Activated CD8-positive, alpha-beta memory T cell treated with anti-CD3 and anti-CD28 coated beads, Interleukin-2, amount 50 U/mL, for 4 hours (primary cell): ENCODE measurements at regions not wholly inside any gene's neighbourhood (a gene's known extent, or its start where the extent isn't known, plus 50 kb on each side); places are given as distances from the start of the nearest gene placed in this dataset.

Source experiments
- DNase-seq: peaks from one replicate; pipeline ENCODE4 v3.0.0-alpha.2; 2020

DNA sequence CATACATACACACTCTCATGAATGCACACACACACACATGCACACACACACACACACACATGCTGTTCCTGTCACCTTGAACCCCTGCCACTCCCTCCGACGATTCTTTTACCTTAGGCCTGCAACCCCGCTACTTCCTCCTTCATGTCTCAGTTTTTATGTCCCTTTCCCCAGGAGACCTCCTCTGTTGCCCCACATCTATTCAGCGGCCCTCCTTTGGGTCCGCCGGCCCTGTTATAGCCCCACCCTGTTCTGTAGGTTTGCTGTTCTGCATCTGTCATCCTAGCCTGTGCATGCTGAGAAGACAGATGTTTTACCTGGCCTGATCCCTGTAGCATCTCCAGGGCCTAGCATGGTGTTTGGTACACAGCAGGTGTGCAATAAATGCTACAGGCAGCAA, 161.6 kb upstream of the PCBD1 start:
- no peak for DNase-seq

DNA sequence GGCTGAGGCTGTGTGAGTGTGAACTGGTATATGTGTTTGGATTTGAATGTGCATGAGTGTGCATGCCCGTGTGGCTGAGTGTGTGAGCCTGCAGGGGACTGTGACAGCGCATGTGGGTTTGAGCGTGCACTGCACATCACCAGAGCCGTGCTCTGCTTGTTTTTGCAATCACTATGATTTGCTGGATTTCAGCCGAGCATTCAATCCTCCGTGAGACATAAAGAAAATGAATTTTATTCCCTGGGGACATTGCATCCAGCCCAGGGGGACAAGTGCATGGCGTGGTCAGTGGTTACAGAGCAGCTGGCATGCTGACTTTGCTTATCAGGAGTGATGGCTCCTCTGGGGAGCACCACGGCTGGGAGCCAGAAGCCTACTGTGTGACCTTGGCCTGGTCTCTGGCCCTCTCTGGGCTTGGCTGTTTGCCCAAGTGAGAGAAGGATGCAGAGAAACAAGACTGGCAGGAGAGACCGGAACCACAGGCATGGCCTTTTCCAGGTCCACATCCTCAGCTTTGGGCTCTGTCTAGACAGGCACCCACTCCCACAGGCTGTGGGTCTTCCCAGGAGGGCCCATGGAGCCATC, 160.2 kb upstream of the UNC5B start:
- no peak for DNase-seq

DNA sequence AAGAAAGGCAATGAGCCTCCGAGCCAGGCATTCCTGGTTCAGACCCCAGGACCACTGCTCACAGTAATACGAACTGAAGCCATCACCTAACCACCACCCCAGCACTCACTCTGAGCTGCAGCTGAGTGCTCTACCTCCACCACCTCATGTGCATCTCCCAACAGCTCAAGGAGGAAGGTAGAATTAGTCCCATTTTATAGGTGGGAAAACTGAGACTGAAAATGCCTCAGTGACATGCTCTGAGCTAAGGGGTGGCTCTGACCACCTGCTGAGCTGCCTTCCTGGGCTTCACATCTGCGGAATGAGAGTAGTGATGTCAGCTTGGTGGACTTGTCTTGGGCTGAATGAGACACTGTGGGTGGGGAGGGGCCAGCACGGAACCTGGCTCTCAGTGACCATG, 159.7 kb upstream of the UNC5B start:
- DNase-seq, result no peak

DNA sequence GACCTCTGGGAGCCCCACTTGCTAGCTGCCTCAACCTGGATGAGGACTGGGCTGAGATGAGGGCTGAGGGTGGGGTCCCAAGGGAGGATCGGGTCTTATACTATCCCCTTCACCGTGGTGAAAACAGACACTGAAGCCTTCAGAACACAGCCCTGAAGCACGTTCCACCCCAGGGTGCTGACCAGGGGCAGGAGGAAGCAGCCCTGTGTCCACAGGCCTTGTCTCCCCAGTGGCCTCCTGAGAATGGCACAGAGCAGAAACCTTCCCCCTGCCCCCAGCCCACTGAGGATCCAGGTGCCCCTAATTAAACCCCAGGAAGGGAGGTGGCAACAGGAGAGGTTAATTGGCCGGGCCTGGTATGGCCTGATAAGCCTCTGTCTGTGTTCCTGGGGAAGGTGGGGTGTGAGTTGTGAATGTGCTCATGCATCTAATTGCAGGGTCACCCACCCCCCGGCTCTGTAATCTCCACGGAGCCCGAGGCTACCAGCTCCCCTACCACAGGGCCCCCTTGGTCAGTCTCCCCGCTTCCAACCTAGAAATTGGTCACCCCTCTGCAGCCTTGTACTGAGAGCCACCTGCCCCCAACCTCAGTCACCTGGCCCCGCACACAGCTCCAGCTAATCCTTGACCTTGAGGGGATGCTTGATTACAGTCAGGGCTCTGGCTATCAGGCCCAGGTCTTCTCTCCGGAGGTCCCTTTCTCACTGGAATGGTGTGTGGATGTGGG, 159.0 kb upstream of the UNC5B start:
- DNase-seq, result no peak

DNA sequence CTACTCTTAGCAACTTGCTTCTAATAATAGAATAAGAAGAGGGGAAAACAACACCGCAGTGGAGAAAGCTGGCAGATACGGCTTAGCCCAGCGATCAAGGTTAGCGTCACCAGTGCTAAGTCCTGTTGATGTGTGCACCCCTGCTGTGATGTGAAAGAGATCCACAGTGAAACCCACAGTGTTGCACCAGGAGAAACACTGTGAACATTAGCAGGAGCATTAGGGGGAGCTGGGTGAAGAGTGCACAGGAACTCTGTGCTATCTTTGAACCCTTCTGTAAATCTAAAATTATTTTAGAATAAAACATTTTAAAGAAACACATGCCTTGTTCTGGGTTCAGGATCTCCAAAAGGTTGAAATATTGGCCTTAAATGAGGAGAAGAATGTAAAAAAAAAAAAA, 154.1 kb upstream of the UNC5B start:
- no peak for DNase-seq

DNA sequence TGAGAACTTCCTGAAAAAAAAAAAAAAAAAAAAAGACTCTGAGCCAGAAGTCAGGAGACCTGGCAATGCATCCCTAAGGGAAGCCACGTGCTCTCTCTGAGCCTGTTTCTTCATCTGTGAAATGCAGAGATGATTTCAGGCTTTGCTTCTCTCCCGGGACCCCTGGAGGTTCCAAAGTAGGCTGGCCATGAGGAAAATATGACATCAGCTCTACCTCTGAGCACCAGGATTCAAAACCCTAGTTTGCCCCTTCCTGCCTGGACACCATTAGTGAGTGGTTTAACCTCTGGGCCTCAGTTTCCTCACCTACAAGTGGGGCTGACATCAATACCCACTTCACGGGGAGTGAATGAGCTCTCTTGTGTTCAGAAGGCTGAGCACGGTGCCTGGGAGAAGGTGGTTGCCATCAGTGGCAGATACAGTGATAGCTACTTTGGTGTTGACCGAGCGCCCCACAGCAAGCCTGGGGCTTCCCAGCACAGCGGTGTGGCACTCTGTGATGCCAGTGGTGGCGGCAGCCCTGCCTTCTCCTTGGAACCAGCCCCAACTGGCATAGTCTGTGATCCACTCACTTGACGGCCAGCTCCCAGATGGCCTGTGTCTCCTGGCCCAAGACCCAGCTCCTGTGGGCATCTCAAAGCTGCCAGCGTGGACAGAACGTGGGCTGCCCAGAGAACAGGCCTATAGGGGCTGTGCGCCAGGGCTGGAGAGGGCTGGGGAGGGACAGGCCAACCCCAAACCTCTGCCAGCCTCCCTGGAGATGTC, 153.1 kb upstream of the UNC5B start:
- DNase-seq, result no peak

DNA sequence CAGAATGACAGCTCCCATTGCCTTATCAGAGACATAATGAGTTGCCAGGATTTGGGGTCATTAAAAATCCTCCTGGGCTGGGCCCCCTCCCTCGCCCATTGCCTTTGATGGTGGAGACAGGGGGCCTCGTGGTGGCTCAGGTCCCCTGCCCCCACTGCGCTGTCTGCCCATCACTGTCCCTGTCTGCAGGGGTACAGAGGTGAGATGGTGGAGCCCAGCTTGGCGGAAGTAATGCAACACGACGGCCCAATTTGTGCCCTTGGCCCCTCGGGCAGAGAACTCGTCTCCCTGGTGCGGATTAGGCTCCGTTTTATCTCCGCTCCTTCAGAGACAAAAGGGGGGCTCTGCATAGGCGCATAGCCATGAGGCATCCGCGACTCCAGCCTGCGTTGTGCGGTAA, 152.4 kb upstream of the UNC5B start:
- DNase-seq, result no peak

DNA sequence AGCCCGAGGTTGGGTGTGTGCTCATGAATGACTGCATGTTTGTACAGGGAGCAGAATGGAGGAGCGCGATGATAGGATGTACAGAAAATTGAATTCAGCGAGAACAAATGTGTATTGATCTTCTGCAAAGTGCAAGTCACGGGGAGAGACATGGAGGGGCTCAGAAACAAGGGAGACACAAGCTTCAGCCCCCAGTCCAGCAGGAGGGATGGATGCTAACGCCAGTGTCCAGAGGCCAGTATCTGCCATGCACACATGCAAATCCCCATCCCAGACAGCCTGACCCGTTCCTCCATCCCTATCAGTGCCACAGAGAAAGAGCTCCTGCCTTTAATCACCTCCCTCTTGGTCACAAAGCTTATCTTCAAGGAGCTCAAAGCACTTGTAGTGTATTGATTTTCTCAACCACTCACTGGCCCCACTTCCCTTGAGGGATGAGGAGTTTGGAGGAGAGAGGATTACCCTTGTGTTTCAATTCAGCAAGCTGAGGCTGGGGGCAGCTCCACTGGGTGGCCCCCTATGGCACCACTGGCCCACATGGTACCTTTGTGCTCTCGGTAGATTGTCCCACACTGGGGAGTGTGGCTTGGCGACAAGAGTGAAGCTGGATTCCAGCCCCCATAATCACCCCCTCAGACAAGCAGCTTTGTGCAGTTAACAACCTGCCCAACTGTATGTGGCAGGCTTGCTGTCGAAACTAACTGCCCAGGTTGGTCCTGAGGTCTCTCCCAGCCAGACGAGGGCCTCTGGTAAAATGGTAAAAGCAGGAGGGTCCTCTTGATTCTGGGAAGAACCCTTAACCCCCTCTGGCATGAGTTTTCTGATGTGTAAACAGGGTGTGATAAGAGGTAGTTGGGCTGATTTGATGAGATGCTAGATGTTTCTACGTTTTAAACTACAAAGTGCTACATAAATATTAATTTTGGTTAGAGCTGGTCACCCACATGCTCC, 151.6 kb upstream of the UNC5B start:
- no peak for DNase-seq

DNA sequence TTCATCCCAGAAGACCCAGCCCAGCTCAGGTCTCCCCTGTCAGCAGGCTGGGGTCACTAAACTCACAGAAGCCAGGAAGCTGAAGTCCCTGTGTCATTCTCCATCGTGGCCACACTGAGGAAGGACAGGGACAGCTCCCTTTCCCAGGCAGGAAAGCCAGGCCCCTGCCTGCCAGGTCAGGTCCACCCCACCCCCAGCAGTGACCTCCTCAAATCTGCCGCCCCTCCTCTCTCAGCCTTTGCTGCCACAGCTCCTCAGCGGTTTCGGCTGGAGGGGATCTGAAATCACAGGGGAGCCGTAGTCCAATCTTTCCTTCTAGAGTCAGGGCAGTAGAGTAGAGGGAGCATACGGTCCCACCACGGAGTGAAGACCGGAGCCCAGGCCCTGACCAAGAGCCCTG, 150.9 kb upstream of the UNC5B start:
- no peak for DNase-seq

DNA sequence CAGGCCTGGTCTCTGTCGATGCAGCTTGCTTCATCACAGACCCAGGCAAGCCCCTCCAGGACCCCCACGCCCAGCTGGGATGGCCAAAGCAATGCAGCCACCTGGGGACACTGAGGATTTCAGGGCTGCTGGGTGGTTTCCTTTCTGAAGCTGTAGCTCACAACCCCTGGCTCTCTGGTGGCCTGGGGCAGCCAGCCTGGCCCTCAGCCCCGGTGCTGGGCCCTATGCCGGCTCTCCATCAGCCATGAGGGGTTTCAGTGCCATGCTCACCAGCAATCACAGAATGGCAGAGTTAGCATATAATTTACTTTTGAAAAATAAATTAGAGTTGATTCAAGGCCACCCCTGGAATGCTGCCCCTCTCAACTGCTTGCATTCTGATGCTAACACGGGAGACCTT, 150.2 kb upstream of the UNC5B start:
- no peak for DNase-seq

DNA sequence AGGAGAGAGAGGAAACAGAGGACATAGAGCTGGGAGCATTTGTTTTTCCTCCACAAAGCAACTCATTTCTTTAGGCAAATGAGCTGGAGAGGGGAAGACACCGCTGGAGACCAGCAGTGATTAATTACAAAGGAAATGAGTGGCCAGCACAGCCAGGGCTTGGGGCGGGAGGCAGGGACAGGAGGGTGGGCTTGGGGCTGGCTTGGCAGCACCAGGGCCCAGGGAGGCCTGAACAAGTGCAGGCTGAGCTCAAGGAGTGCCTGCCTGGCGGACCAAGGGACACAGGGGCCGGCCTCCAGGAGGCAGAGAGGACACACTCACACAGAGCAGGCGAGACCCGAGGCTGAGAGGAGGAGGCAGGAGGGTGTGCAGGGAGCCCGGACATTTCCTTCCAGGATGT, 149.0 kb upstream of the UNC5B start:
- DNase-seq, result no peak

DNA sequence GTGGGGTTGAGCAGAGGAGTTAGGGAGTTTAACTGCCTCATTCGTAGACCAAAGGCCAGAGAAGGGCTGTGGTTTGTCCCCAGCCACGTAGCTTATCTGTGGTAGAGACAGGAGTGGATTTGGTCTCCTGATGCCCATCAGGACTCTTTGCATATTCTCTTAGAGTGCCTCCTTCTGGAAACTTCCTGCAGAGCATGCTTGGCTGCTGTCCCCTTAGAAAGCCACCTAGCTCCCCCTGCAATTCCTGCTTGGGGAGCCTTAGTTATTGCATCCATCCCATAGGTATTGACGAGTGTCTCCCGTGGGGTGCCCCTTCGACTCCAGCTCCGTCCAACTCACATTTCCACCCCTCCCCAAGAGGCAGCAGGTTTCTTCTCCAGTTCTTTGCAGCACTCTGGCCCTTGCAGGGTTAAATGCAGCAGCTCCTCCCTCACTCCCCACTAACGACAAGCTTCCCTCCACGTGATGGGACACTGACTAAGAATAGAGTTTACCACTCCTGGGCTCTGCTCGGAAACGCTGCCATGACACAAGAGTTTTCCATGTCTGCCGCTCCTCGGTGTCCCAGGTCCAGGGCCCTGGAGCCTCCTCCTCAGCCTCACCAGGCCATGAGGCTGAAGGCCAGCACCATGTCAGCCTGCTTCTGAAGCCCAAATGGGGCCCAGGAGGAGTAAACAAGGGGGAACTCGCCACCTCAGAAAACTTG, 147.8 kb upstream of the UNC5B start:
- no peak for DNase-seq

DNA sequence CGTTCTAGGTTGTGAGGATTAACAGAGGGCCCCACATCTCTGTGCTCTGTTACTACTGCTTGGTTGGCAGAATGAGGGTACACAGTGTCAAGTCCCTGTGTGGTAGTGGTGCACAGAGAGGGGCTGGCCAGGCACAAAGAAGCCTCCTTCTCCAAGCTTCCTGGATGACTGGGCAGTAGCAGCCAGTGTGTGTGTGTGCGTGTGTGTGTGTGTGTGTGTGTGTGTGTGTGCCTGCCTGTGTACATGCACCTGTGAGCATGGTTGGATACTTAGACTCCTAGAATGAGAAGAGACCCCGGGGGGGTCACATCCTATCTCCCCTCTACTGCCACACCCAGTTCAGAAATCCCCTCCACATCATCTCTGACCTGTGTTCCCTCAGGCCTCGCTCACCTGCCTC, 146.7 kb upstream of the UNC5B start:
- no peak for DNase-seq

DNA sequence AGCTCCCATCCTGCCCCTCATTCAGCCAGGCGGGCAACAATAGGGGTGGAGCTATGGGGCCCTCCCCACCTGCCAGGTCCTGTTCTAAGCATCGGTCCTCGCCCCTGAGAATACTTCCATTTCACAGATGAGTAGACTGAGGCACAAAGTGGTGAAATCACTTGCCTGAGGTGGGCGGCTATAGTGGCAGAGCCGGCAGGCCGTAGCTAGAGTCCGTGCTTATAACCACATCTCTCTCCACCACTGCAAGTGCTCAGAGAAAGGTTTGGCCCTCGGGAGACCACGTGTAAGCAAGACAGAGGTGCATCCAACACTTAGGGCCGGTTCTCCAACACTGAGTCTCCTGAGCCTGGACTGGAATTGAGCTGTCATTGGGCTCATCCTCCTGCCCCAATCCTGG, 145.8 kb upstream of the UNC5B start:
- DNase-seq, result no peak

DNA sequence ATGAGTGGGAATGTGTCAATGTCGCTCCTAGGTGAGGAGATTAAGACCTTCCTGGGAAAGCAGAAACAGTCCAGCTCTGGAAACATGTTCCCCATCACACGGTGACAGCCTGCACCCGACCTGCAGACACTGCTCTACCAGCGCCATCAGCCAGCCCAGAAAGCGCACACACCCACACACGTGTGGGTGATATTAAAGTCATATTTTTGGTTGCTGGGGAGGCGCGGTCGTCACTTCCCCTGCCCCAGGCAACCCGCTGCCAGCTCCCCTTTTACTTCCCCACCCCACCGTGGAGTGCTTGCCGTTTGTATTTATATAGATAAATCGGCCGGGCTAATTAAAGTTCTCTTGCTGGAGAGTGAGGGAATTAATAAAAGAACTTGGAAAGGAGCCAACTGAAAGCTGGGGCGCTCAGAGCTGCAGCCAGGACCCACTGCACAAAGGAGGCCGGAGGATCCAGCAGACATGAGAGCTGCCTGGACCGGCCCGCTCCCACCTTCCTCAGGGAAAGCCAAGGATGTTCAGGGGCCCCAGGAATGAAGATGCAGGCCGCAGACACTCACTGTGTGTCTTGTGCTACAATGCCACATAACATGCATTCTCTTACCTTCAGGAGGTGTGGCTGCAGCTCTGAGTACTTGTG, 145.2 kb upstream of the UNC5B start:
- DNase-seq, result no peak

DNA sequence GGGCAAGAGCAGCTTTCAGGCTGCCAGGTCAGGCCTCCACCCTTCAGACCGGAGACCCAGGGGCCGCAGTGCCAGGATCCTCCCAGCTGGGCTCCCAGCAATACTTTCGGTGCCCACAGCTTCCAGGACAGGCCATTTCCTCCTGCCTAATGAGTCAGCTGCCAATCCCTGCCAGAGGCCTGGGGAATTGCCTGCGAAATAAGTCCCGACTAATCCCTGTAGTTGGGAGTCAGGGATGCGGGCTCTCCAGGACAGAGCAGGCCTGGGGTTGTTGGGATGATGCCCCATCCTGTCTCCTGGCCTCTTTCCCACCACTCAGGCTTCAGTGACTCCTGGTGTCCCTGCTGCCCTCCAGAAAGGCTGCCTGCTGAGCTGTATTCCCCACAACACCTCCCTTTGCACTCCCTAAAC, 143.5 kb upstream of the UNC5B start:
- DNase-seq, result no peak

DNA sequence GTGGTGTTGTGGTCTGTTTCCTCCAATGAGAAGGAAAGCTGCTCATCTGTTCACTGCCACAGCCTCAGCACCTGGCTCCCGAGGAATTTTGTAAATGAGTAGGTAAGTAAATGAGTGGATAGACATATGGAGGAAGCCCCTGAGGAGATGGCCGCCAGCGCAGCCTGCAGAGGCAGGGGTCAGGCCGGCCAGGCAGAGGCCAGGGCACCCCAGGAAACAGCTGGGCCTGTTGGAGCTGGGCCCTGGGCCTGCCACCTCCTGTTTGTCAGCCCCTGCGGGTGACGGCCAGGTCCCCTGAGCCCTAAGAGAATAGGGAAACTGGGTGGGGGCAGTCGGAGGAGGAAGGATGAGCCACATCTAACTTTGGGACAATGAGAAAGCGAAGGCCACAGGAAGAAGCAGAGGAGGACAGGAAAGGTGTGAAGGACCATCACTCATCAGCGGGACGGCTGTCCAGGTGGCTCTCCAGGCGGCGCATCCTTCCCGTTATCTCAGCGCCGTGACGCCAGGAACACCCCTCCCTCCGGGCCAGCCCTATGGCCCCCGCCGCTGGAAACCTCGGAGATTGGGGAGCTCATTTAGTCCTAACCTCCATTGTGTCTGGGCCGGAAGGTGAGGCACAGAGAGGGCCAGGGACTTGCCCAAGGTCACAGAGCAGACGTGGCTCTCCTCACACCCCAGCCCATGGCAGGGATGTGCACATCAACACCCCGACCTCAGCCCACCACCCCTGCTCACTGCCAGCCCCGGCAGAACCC, 142.3 kb upstream of the UNC5B start:
- no peak for DNase-seq

DNA sequence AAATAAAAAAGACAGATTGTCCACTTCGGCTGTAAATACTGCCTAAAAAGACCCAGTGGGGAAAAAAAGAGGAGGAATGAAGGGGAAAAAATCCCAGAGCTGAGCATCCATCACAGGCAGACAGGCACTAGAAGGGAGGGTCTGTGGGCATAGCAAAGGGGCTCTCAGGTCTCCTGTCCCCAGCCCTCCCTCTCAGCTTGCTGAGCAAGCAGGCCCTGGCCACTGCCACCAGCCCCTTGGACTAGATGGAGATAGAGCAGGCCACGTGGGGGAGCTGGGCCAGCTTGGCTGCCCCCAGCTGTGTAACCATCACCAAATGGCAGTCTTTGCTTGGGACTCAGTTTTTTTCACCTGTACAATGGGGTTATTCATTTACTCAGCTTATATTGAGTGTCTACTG, 141.6 kb upstream of the UNC5B start:
- DNase-seq, result no peak

DNA sequence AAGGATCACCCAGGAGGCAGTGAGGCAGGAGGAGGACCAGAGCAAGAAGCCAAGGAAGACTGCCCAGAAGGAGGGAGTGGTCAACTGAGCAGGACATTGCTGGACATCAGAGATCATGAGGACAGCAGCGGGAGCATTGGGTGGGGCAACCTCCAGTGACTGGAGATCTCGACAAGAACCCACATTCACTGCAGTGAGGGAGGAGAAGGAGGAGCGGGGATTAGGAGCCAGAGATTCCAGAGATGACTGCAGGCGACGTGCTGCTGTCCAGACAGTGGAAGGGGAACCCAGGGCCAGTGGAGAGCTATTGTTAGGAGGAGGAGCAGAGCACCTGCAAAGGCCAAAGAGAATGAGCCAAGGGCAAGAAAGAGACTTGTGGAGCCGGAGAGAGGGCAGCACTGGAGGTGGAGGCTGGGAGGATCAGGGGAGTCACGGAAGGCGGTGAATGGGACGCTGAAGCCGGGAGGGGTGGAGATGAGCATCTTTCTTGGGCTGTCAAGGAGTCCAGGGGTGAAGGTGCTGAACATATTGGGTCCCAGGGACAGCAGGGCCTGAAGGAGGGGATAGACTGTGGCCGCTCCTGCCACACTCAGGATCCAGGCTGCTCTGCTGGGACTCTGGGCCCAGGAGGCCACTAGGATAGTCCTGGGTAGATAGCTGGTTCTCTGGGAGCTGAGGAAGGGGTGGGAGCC, 140.1 kb upstream of the UNC5B start:
- DNase-seq, result no peak

DNA sequence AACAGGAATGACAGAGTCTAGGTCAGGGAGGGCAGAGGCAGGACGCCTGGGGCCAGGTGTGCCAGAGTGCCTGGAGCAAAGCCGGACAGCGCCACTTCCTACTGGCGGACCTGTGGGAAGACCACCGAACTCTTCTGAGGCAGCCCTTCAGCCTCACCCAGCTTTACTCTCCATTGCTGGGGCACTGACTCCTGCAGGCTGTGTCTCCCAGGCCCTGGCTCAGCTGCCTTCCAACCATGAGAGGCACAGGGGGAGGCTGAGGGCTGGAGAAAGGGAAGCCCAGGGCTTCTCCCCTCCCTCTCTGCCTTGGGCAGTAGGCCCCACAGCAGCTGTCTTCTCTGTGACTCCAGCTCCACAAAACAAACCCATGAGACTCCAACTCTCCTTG, 139.6 kb upstream of the UNC5B start:
- no peak for DNase-seq
